ENCODE measurements at regions not wholly inside any gene's neighbourhood (a gene's known extent, or its start where the extent isn't known, plus 50 kb on each side); places are given as distances from the start of the nearest gene placed in this dataset.

GRCh38 chr2:17065536-17065935 lies 399.9 kb upstream of the CYRIA start:
- TF ChIP-seq EZH2 (IDR thresholded peaks at IDR 0.05; ENCODE audit: insufficient read depth, low read length), result no peak
- no peak for TF ChIP-seq CTCF (IDR thresholded peaks at IDR 0.05; ENCODE audit: insufficient read depth, low read depth, low read length)
